Endothelial cell of umbilical vein (primary cell): ENCODE measurements at regions not wholly inside any gene's neighbourhood (a gene's known extent, or its start where the extent isn't known, plus 50 kb on each side); places are given as distances from the start of the nearest gene placed in this dataset.

Experiments
- BruUV-seq: library from RNA; stranded (reverse); fragments of 400-500 nt; replicated peaks from 2 replicates; lab custom pipeline; 2021; lab: Mats Ljungman, UMichigan
- CTCF ChIA-PET: fragments of 300-600, 350-600 bp; sonication (Branson Sonifier 250); formaldehyde crosslinking; loops from one replicate; lab custom pipeline; 2021; ENCODE audit warnings: antibody characterized with exemption, inconsistent platforms; lab: Charles Lee
- POLR2A ChIA-PET: fragments of 300-600, 350-600 bp; sonication (Branson Sonifier 250); formaldehyde crosslinking; loops from one replicate; lab custom pipeline; 2021; ENCODE audit warnings: antibody characterized with exemption, inconsistent platforms; lab: Charles Lee
- DNase-seq: peaks from one replicate; pipeline ENCODE4 v3.0.0-alpha.2; 2011; ENCODE audit warnings: low read depth, low spot score
- FAIRE-seq: peaks from 2 replicates; lab custom pipeline; 2011; peaks lifted over from hg19 to GRCh38; lab: Jason Lieb, UNC
- H2AFZ ChIP-seq: 2 replicates; pipeline ENCODE4 v1.6.0; 2012; ENCODE audit warnings: low read depth, low read length, control low read depth, inconsistent platforms
- H3K27ac ChIP-seq: 2 replicates; pipeline ENCODE4 v1.5.1; 2011; ENCODE audit warnings: low read depth, mild to moderate bottlenecking, control low read depth, low read length, moderate library complexity; ENCODE audit not compliant: insufficient read depth
- H3K27me3 ChIP-seq, 2 experiments: 2 replicates each; pipeline versions ENCODE4 v1.6.0 to v1.6.1; 2011; ENCODE audit warnings: low read length in 2 of 2, mixed read lengths in 1 of 2; ENCODE audit not compliant: control insufficient read depth in 2 of 2, insufficient read depth in 2 of 2
- H3K36me3 ChIP-seq, 2 experiments: 2 replicates in 1 of 2; 3 replicates in 1 of 2; pipeline ENCODE4 v1.5.1; 2011; ENCODE audit warnings: low read length in 2 of 2, mild to moderate bottlenecking in 1 of 2, moderate library complexity in 1 of 2; ENCODE audit not compliant: control insufficient read depth in 2 of 2, insufficient read depth in 2 of 2; ENCODE audit errors: extremely low read depth in 1 of 2
- H3K4me1 ChIP-seq: 3 replicates; pipeline ENCODE4 v1.5.1; 2011; ENCODE audit warnings: mild to moderate bottlenecking, low read length; ENCODE audit not compliant: control insufficient read depth, insufficient read depth; ENCODE audit errors: extremely low read depth
- H3K4me2 ChIP-seq: 2 replicates; pipeline ENCODE4 v1.6.1; 2011; ENCODE audit warnings: low read length, control low read depth, mixed read lengths; ENCODE audit not compliant: insufficient read depth
- H3K4me3 ChIP-seq, 3 experiments: fragments of 200-600 bp in 1 of 3; sonication (generic), shearing (Covaris generic) in 1 of 3; replicated peaks in 1 of 3; 2 replicates each; pipeline ENCODE4 v1.5.1; 2011 to 2016; ENCODE audit warnings: control low read depth in 3 of 3, low read length in 3 of 3, mild to moderate bottlenecking in 2 of 3, inconsistent platforms in 1 of 3, low read depth in 1 of 3, moderate library complexity in 1 of 3; ENCODE audit not compliant: insufficient read depth in 1 of 3
- H3K79me2 ChIP-seq: 2 replicates; pipeline ENCODE4 v1.6.0; 2012; ENCODE audit warnings: low read length, inconsistent platforms; ENCODE audit not compliant: control insufficient read depth, insufficient read depth
- H3K9ac ChIP-seq: replicated peaks from 2 replicates; pipeline ENCODE3; 2011; ENCODE audit warnings: low read length, control low read depth; ENCODE audit not compliant: insufficient read depth; ENCODE audit errors: extremely low read depth
- H3K9me1 ChIP-seq: replicated peaks from 3 replicates; pipeline ENCODE4 v1.6.0; 2011; ENCODE audit warnings: mild to moderate bottlenecking, low read length; ENCODE audit not compliant: control insufficient read depth, insufficient read depth; ENCODE audit errors: extremely low read depth
- H3K9me3 ChIP-seq: replicated peaks from 2 replicates; pipeline ENCODE4 v1.5.1; 2012; ENCODE audit warnings: low read length, inconsistent platforms; ENCODE audit not compliant: control insufficient read depth, insufficient read depth
- H4K20me1 ChIP-seq: replicated peaks from 2 replicates; pipeline ENCODE3; 2011; ENCODE audit warnings: mild to moderate bottlenecking, low read length; ENCODE audit not compliant: control insufficient read depth, insufficient read depth; ENCODE audit errors: extremely low read depth
- CTCF ChIP-seq, 2 donors: IDR thresholded peaks; 1 replicate in 1 of 2; 2 replicates in 1 of 2; pipeline ENCODE4 v1.5.1; 2011; ENCODE audit warnings: low read length in 2 of 2, mild to moderate bottlenecking in 2 of 2, moderate library complexity in 2 of 2, control low read depth in 1 of 2, inconsistent platforms in 1 of 2, low read depth in 1 of 2; ENCODE audit not compliant: insufficient read depth in 1 of 2; ENCODE audit errors: extremely low read depth in 1 of 2
- EZH2 ChIP-seq: IDR thresholded peaks from 2 replicates; pipeline ENCODE4 v1.6.1; 2012; ENCODE audit warnings: borderline replicate concordance, low read depth, mild to moderate bottlenecking, moderate library complexity, low read length, inconsistent platforms; ENCODE audit not compliant: severe bottlenecking
- FOS ChIP-seq: IDR thresholded peaks from 2 replicates; pipeline ENCODE4 v1.6.1; 2011; ENCODE audit warnings: mild to moderate bottlenecking, low read length, moderate library complexity, borderline replicate concordance; ENCODE audit not compliant: insufficient read depth
- GATA2 ChIP-seq: IDR thresholded peaks from 2 replicates; pipeline ENCODE4 v1.7.0; 2011; ENCODE audit warnings: low read depth, mild to moderate bottlenecking, moderate library complexity, mixed read lengths, low read length; ENCODE audit not compliant: insufficient read length, insufficient read depth
- JUN ChIP-seq: IDR thresholded peaks from 2 replicates; pipeline ENCODE4 v1.6.1; 2011; ENCODE audit warnings: borderline replicate concordance, low read depth; ENCODE audit not compliant: insufficient read length, insufficient read depth
- MAX ChIP-seq: IDR thresholded peaks from 2 replicates; pipeline ENCODE4 v1.6.1; 2011; ENCODE audit not compliant: insufficient read depth, insufficient read length
- MYC ChIP-seq: IDR thresholded peaks from one replicate; pipeline ENCODE4 v1.6.1; 2011; ENCODE audit warnings: mild to moderate bottlenecking, low read depth, low read length
- POLR2A ChIP-seq: IDR thresholded peaks from 2 replicates; pipeline ENCODE4 v1.6.1; 2012; ENCODE audit warnings: low read depth, mild to moderate bottlenecking, control low read depth, low read length
- POLR2AphosphoS5 ChIP-seq: IDR thresholded peaks from 2 replicates; pipeline ENCODE4 v1.6.1; 2012; ENCODE audit warnings: low read depth, mild to moderate bottlenecking, control low read depth, low read length, moderate library complexity; ENCODE audit not compliant: insufficient read depth
- dilution Hi-C: fragments of 300-500 bp; cut with MboI; formaldehyde crosslinking; loops from one replicate; pipeline ENCODE4 v1.15.0; 2019; ENCODE audit warnings: low sequenced_read_pairs; ENCODE audit not compliant: extremely low pct_ligation_motif_present
- intact Hi-C: fragments of 100-400 bp; cut with micrococcal nuclease; formaldehyde crosslinking; loops from one replicate; pipeline ENCODE4 v1.10.0; 2022

- dilution Hi-C loops (no loop called here), intact Hi-C loops (no loop called here)
- no peak overlapping the region for H3K4me2 ChIP-seq
- H3K9me1 ChIP-seq, result no peaks in the 10 kb centered on the region
- H3K4me1 ChIP-seq, result no peaks in the 10 kb centered on the region
- peaks cover 0 to 2% of the 10 kb centered on the region in 2 experiments for H3K27me3 ChIP-seq
- H2AFZ ChIP-seq, result no peak overlapping the region
- no peak overlapping the region for H3K4me3 ChIP-seq
- no peak overlapping the region for H3K9ac ChIP-seq
- TF ChIP-seq POLR2AphosphoS5, result no peak
- TF ChIP-seq POLR2A, result no peak
- no peak for TF ChIP-seq JUN
- TF ChIP-seq FOS, result no peak
- no peak for TF ChIP-seq CTCF (IDR thresholded peaks at IDR 0.05; ENCODE audit: extremely low read depth in 1 of 2, insufficient read depth in 1 of 2, low read depth in 1 of 2, low read length in 2 of 2)
- TF ChIP-seq MAX, result no peak
- no peak for TF ChIP-seq GATA2
- no peak for TF ChIP-seq EZH2
- no peak for TF ChIP-seq MYC
- H3K79me2 ChIP-seq, result no peaks in the 10 kb centered on the region
- no peaks in the 10 kb centered on the region for H3K9me3 ChIP-seq
- DNase-seq, result no peak
- ChIA-PET POLR2A (no interaction called here), CTCF (interaction anchor here (1.7 to 1.8 kb wide), 2 partner anchors 17 to 20 kb away, joined by 3 to 6 read pairs; no protein-coding TSS in a partner anchor)
- no peaks in the 10 kb centered on the region for H4K20me1 ChIP-seq
- BruUV-seq, result no TSS peak
- FAIRE-seq, result no peak
- no peak overlapping the region for H3K27ac ChIP-seq
- no peaks in the 10 kb centered on the region for H3K36me3 ChIP-seq
These were observed 54.5 kb upstream of the AASS start for GRCh38 chr7:122198581-122198980.
